ENCODE measurements at regions not wholly inside any gene's neighbourhood (a gene's known extent, or its start where the extent isn't known, plus 50 kb on each side); places are given as distances from the start of the nearest gene placed in this dataset.
"Not testable (repeated sequence)": the region's sequence is repeated elsewhere in the genome, so short reads cannot be mapped to it uniquely, and the experiment has no call there.

DNA sequence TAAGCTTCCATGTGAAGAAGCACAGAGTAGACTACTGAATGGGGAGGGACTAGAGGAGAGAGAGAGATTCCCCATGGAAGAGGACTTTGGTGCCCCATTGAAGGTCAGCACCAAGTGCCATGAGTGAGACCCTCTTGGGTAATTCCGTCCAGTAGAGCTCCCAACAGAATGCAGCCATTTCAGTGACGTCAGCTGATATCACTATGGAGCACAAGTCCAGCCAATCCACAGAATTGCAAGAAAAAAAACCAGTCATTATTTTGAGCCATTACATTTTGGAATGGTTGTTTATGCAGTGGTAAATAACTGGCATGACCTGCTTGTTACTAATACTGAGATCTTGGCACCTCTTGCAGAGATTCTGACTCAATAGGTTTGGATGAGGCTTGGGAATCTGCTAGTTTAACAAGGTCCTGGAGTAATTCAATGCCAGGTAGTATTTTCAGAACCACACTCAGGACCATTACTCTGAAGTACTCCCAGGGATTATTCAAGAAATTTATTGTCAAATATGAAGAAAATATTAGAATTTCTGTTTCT lies 52.6 kb upstream of the SP8 start:
- DNase-seq = no peak

DNA sequence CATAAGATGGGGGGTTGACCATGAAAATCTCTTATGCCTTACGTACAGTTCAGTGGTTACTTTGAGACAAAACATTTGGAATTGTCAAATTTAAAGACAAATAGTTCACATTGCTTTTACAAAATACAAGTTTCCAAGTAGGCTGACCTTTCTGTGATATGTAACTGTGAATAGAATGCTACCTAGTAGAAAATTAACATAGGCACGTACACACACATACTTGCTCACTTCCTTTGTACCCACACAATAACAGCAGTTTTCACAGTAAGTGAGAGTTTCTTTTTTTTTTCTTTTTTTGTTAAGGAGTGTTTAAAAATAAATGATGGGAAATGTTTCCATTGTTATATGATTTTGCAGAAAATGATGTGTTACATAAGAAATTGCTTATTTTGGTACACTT lies 53.3 kb upstream of the SP8 start:
- DNase-seq = no peak

DNA sequence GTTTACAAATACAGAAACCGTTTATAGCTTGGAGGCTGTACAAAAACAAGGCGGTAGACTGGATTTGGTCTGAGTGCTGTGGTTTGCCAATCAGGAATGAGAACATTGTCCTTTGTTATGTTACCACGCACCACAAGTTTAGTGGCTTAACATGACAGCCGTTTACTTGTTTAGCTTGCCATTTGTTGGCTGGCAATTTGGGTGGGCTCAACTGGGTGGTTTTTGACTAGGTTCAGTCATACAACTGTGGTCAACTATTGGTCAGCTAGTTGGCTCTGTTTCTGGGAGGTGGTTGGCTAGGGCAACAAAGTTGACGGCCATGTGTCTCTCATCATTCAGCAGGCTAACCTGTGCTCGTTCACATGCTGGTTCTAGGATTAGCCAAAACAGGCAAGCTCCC lies 60.1 kb upstream of the SP8 start:
- DNase-seq = no peak

DNA sequence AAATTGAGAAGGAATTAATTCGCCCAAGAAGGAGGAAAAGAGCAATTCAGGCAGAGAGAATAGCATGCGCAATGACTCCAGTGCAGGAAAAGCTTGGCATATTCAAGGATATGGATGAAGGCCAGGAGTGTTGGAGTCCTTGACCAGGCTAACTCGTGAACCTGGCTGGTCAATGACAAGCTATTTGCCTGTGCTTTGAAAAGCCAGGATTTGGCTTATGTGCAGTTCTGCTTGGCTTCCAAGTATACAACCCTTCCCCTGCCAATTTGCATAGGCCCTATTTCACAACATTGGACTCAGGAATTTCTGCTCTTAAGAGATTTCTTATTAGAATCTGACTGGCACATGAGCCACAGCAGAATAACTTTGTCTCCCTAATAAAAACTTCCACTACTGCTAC lies 72.3 kb upstream of the SP8 start:
- DNase-seq = no peak

DNA sequence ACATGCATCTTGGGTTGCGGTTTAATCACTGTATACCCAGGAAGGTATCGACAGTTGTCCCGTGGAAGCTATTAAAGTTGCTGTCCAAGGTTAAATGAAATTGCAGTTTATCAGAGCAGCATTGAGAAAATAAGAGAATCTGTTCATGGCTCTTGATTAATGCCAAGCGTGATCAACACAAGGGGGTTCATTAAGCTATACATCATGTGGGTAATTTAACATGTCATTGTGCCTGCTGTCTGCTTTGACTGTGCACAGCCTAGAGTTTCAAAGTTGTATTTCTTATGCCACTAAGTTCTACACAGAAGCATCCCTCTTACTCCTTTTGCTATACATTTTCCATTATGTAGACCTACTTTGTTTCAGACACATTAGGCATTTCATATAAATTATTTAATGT lies 74.8 kb upstream of the SP8 start:
- no peak for DNase-seq

DNA sequence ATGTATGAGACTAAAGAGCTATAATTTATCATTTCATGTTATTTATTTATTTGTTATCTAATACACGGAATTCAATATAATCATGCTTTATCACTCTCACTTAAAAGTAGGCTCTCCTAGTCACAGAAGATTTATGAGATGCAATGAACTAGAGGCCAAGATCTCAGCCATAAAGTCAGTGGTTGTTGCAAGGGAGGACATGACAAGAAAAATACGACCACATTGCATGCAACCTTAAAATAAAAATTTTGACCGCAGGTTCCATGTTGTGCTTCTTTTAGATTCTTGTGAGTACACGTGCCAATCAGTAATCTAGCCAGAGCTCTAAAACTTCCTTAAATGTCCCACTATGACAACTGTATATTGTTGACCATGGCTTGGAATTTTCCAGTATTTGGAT lies 75.9 kb upstream of the SP8 start:
- no peak for DNase-seq

DNA sequence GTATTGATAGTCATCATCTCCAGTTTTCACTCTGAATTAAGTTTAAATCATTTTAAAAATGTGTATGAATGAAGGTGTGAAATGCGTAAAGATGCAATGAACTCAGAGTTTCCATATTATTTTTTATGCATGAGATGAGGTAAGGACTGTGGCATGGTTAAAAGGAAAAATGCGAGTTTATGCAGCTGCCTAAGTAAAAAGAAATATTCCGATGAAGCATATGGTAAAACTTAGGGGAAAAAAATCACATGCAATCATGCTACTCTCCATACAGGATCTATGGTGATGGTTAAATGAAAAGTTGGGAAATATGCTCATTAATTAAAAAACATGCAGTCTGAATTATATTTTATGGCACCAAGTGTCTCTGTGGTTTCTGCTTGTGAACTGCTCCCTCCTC lies 77.5 kb upstream of the SP8 start:
- DNase-seq = peak; percentile 37

DNA sequence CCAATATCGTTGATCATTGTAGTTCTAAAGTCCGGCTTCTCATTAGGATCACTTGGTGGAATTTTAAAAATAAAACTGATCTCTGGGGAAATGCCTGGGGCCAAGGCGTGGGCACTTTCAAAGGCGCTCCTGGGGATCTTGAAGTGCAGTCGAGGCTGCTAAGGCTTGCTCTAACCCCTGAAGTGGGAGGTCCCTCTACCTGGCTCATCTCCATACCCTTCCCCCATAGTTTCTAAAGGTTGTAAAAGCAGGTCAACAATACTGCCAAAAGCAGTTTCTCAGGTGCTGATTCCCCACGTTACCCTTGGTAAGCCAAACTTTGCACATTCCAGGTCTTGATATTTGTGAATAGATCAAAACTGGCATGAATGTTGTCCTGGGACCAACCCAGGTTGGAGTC lies 79.0 kb upstream of the SP8 start:
- no peak for DNase-seq

DNA sequence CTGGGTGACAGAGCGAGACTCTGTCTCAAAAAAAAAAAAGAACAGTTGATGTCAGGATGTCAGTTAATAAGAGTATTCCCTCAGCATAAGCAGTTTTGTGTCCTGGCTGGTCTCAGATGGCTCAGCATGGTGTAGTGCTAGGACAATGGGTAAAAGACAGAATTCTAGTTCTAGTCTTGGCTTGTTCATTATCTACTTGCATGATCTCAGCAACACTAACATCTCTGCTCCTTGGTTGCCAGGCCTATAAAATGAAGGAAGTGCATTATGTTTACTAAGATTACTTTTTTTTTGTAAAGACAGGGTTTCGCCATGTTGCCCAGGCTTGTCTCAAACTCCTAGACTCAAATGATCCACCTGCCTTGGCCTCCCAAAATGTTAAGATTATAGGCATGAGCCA lies 84.3 kb upstream of the SP8 start:
- no peak for DNase-seq

DNA sequence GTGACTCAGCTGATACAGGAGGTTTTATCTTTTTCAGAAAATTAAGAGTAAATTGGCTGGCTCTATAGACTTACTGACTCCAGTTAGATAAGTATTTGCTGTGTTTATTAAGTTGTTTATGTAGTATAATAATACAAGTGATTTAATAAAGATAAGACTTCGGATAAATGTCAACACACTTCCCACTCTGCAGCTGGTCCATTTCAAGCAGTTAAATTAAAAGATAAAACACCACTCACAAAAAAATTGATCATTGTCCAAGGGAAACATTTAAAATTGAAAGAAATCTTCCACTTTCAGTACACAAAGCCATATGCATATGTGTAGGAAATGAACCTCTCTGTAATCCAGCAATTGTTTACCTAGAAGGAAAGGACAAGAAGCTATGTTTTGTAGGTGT lies 106.1 kb upstream of the SP8 start:
- DNase-seq = no peak

DNA sequence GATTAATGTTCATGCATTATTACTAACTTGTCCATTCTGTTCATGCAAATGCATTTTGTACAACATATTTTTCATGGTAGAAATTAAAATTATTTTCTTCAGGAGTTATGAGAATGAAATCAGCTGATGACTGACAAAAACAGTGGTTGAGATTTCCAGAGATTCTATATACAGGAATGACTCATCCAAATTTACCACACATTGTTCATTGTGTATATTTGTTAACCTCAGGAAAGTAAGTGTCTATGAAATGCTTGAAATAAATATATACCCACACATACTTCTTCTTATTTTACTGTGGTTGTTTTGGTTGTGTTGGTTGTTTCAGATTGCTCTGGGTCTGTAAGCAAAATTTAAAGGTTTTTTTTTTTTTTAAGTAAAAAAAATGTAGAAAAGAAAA lies 108.1 kb upstream of the SP8 start:
- no peak for DNase-seq

DNA sequence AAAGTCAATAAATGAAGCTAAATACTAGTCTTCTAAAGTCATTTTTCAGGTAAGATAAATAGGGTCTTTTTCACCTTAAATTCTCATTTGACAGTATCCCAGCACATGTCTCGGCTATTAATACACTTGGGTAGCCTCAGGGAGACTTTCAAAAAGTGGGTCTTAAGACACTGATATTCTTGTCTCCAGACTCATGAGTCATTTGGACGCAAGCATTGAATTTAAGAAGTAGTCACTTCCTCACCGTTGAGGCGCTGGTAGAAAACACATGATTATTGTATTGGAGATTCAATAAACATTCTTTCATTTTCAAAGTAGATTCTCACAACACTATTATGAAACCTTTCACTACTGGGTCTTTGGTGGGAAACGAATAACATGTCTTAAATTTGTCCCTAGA lies 108.9 kb upstream of the SP8 start:
- DNase-seq = no peak

DNA sequence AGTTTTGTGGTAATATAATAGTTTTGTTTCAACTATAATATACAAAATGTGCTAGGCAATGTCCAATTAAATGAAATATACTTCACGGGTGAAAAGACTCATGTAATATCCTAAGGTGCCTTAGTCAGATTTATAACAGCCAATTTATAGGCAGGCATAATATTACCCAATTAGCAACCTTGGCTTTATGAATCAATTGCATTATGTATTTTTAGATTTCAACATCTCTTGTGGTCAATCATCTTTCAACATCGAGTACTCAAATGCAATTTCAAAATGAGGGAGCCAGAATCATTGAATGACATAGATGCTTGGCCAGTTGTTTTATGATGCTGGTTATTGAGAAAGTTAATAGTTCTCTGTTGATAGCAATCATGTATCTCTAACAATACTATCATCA lies 110.3 kb upstream of the SP8 start:
- DNase-seq = no peak

DNA sequence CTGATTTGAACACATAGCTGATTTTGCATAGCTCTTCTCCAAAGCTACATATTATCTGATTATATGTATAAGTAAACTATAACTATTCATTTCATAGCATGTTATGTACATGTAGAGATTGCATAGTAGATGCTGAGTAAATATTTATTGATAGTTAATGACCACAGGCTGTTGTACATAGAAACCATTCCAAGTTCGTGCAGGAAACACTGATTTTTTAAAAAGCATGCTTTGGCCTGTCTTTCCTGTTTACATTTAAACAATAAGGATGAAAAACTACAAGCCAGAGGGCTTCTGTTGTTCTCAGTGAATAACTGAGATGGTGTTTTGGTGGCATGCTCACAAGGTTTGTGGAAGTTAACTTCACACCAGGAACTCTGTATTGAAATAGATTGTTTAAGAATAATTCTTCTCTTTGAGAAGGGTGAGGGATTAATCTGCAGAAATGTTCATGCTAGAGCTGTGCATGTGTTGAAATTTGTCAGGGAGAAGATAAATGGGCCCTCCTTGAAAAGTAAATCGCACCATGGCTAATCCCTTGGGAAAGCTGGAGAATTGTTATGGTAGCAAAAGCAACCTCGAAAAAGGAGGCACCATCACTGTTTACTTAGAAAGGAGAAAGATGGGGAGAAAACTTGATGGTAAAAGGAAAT lies 120.2 kb upstream of the SP8 start:
- no peak for DNase-seq

DNA sequence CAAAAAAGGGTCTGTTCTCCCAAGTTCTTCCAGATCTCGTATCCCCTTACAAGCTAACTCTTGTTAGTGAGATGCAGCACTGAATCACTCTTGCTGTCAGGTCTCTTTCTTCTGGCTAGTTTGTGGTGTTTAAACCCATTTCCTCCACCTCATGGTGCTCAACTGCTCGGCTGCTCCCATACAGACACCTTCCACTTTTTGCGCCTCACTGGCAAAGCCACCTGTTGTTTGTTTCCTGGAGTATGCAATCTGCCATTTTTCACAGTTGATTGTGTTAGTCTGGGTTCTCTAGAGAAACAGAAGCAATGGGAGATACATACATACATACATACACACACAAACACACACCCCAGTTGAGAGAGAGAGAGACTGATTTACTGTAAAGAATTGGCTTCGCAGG lies 124.4 kb upstream of the SP8 start:
- no peak for DNase-seq

DNA sequence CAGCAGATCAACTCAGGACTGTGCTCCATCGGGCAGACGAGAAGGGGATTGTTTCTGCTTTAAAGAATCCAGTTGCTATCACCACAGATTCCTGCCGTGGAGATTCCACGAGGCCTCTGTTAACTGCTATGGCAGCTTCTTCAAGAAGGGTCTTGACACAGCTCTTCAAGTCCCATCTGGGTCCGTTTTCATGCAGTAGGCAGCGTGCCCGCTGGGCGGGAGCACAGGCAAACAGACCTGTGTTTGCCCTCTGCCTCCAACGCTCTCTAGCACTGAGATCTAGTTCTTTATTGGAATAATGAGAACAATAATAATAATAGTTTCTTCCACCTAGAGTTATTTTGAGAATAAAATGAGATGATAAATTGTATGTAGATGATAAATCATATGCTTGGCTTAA lies 127.2 kb upstream of the SP8 start:
- DNase-seq = no peak

DNA sequence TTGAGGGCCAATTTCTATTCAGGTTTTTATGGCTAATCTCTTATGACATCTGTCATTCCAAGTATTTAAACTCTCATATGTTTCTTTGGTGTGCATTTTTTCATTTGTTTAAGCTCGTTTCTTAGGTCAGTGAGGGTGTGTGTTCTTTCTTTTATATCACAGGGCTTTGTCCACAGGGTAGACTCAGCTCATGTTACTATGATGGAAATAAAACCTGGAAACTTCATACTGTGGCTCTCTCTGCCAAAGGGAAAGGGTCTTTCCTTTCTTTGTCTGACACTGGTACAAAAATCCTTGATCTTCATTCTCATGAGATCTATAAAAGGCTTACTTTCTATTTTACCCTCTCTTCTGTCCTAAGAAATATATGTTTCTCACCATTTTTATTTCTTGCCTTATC lies 129.6 kb upstream of the SP8 start:
- no peak for DNase-seq

DNA sequence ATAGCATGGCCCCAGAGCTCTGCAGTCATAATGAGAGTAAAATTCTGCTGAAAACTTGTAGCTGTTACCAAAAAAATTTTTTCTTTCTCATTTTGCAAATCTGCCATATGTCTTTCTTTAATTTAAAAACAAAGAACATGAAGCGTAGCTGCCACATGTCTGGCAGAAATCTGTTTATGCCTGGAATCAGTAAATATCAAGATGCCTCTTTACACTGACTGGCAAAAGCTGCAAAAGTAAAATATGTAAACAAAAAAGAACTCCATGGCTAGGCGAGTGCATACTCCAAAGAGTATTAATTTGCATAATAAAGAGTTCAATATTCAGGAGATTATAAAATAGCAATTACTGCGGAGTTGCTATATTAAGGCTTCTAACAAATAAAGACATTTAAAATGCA lies 130.9 kb upstream of the SP8 start:
- DNase-seq = peak; percentile 36

DNA sequence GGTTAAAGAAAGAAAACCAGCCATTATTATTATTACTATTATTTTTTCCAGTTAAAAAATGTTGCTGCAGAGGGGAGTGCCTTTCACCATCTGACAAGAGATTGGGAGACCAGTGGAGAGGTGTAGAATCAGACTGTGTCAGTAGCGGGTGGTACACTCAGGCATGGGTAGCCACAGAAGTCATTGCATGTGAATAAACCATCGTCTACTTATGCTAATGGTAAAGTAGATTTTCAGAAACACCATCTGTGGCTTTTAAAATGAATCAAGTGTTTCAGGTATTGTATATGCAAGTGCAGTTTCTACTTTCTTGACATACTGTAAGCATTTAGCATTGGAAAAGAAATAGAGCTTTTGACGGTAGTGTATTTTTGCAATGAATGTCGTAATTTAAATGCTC lies 131.5 kb upstream of the SP8 start:
- DNase-seq = no peak

DNA sequence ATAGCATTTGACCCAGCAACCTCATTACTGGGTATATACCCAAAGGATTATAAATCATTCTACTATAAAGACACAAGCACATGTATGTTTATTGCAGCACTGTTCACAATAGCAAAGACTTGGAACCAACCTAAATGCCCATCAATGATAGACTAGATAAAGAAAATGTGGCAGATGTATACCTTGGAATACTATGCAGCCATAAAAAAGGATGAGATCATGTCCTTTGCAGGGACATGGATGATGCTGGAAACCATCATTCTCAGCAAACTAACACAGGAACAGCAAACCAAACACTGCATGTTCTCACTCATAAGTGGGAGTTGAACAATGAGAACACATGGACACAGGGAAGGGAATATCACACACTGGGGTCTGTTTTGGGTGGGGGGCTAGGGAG lies 140.5 kb upstream of the SP8 start:
- not testable (repeated sequence) for DNase-seq

DNA sequence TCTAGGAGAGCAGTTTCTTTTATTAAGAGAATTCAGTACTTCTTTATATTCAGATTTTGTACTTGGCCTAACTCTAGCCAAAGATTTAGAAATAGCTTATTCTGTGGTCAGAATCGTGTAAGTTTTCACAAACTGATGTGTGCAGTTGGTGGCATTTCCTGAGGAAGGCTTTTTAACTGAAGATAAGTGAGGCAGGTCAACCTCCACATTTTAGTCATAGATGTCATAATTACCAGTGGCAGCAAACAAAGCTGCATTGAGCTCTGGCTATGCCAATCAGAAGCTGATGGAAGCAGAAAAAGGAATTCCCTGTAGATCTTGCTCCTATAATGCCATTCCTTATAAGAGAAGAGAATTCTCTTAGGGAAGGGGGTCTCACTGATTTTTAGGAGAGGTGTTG lies 141.3 kb upstream of the SP8 start:
- DNase-seq = no peak

DNA sequence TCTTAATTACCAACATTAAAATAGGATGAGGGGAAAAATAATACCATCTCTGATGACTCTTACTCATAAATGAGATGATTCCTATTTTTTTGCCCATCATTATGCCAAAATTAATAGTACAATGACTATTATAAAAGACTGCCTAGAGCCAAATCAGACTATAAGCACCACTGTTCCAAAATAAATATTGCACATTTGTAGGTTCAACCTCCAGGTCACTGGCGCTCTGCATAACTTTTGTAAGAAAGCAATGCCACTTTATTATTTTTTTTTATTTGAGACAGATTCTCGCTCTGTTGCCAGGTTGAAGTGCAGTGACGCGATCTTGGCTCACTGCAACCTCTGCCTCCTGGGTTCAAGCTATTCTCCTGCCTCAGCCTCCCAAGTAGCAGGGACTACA lies 142.5 kb upstream of the SP8 start:
- no peak for DNase-seq

DNA sequence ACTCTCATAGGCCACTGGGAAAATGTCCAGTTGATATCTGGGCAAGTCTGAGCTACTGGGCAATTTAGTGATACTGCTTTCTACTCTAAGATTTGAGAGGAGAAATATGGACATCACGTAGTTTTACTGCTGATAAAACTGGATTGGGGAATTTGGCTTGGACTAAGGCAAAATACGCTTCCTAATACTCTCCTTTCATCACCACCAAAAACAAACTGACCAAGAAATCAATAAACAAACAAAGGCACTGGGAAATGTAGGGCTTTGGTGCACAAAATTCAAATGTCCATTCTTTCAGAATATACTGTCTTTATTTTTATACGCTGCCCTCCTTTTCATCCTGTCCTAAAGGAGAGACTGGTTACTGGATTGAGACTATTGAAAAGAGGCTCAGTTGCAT lies 145.1 kb upstream of the SP8 start:
- no peak for DNase-seq

DNA sequence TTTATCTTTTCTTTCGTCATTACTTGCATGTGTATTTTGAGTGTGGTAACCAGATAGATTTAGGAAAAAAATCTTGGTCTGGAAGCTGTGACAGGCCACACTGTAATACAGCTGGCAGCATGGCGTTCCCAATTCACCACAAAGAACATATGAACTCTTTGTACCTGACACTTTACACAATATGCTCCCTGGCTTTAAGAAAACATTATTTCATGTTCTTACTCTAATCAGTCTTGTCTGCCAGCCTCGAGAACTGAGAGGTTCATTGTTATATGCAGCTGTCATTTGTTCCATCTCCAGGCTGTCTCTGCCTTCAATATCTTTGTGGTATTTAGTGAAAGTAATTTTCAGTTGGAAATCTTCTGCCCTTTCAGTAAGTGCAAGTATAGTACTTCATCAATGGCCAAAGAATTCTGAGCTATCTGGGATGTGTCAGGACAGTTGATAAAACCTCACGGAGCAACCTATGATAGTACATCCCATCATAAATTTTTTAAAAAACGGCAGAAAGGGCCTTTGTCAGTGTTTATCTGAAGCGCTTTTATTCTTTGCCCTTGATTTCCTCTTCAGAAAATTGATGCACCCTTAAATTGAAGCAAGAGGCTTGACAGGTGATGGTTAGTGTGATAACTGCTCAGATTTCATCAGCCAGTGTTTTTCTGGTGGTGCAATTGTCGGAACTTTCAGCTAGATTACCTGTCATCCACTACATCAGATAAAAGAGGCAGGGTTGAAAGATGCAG lies 146.3 kb upstream of the SP8 start:
- no peak for DNase-seq

All from skin of body (tissue), 1 donor.